GM18868 (cell line): ENCODE measurements at regions not wholly inside any gene's neighbourhood (a gene's known extent, or its start where the extent isn't known, plus 50 kb on each side); places are given as distances from the start of the nearest gene placed in this dataset.
A peak's percentile ranks its signal among the peaks of the same experiment; 100 is the strongest.
"Not testable (repeated sequence)": the region's sequence is repeated elsewhere in the genome, so short reads cannot be mapped to it uniquely, and the experiment has no call there.

Source experiments
- ATAC-seq: cut with Tn5 transposase; IDR thresholded peaks from one replicate; pipeline ENCODE4 v1.9.1; 2021; ENCODE audit warnings: mild to moderate bottlenecking, moderate library complexity; ENCODE audit not compliant: unreplicated experiment

- not testable (repeated sequence) for ATAC-seq
Observed at GRCh38 chr10:87300163-87300562, 57.4 kb upstream of the NUTM2D start.

- ATAC-seq = peak; percentile 96
Observed at GRCh38 chr10:87301466-87302115, 56.0 kb upstream of the NUTM2D start.

- not testable (repeated sequence) for ATAC-seq
Observed at GRCh38 chr10:87302132-87302531, 55.4 kb upstream of the NUTM2D start.

- not testable (repeated sequence) for ATAC-seq
Observed at GRCh38 chr10:87303707-87304106, 53.8 kb upstream of the NUTM2D start.

GRCh38 chr10:87306681-87307080 lies 50.9 kb upstream of the NUTM2D start:
- ATAC-seq = not testable (repeated sequence)
